ENCODE measurements at regions not wholly inside any gene's neighbourhood (a gene's known extent, or its start where the extent isn't known, plus 50 kb on each side); places are given as distances from the start of the nearest gene placed in this dataset.
"Not testable (repeated sequence)": the region's sequence is repeated elsewhere in the genome, so short reads cannot be mapped to it uniquely, and the experiment has no call there.

DNA sequence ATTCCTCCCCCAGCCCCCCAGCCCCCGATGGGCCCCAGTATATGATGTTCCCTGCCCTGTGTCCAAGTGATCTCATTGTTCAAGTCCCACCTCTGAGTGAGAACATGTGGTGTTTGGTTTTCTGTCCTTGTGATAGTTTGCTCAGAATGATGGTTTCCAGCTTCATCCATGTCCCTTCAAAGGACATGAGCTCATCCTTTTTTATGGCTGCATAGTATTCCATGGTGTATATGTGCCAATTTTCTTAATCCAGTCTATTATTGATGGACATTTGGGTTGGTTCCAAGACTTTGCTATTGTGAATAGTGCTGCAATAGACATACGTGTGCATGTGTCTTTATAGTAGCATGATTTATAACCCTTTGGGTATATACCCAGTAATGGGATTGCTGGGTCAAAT lies 495.3 kb downstream of the OMA1 start:
- DNase-seq, result not testable (repeated sequence)

DNA sequence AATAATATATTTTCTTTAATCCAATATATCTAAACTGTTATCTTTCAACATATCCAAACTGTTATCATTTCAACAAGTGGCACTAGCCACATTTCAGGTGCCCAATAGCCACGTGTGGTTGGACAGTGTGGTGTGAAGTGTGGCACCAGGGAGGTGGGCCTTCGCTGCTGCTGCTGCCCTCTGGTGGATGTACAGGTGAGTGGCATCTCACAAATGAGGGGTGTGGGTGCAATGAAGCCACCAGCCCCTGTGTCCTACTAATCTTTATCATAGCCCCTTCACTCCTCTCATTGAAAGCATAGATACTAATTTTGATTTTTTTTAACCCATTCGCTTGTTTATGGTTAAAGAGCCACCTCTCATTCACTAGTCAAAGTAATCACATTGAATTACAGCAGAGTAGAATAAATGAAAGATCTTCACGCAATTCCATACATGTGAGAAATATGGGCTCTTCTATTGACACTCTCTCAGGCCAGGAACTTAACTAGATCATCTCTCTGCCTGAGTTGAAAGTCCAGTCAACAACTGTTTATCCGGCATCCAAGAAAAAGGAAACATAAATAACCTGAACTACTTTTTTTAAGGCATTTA lies 499.2 kb downstream of the OMA1 start:
- no peak for DNase-seq

DNA sequence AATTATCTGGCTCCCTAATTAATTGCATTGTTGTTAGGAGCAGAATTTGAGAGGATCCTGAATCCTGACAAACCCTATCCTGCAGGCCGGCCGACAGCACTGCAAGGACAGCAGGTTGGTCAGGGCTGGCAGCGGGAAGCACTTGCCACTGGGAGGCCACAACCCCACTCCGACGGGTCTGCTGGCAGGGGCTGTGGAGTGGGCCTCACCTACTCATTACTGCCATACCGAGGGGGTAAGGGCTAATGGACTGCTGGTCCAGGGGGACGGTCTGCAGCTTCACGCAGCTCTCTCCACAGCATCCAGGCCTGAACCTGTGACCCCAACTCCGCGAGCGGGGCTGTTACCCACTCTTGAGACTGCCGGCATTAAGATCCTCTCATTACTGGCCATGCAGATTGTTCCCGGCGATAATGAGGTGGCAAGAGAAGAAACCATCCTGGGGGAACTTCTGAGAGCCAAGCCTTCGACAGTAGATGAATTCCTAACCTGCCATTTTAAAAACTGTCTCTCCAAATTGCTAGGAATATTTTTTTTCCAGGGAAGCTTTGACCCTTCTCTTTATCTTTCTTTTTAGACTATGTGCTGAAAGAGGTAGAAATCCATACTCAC lies 501.3 kb downstream of the OMA1 start:
- no peak for DNase-seq

DNA sequence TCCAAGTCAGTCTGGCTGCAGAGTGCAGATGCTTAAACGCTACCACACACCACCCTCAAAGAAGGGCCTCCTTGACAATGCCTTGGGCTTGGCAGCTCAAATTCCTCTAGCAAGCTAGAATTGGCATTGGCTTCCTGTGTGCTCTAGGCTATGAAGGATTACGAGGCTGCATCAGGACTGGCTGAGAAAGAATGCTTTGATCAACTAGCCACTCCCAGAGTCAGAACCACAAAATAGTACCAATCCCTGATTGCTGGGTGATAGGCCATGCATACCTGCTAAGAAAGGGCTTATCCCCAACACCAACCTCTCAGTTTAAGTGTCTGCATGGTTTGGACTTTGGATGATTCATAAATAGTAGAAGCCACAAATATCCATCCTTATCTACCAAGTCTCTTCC lies 504.9 kb downstream of the OMA1 start:
- DNase-seq, result no peak

DNA sequence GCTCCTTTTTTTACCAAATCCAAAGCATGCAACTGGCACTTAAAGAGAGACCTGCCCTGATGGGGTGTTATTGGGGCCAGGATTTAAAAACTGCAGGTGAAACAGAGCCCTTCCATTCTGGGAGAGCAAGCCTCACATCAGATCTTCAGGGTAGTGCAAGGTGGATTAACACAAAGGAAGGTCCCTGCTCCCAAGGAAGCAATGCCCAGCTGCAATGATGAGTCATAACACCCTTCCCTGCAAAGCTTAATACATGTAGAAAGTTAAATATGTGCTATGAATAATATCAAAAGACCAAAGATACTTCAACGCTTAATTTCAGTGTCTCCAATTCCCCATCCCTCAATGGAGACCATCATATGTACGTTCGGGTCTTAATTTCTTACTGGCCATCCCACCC lies 508.0 kb downstream of the OMA1 start:
- no peak for DNase-seq

DNA sequence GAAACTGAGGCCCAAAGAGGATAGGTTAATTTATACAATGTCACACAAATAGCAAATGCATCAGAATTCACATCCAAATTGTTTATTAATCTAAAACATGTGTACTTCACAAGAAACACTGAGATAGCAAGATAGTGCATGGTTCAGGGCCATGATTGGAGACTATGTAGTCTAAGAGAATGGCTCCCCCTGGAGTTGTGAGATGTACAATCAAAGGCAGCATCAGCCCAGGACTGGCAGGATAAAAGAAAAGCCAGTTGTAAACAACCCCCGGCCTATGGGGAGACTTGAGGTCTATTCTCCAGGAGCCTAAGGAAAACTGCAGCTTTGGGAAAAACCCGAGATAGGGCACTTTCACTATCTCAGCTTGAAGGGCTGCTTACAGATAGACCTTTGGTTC lies 511.0 kb downstream of the OMA1 start:
- DNase-seq, result no peak

DNA sequence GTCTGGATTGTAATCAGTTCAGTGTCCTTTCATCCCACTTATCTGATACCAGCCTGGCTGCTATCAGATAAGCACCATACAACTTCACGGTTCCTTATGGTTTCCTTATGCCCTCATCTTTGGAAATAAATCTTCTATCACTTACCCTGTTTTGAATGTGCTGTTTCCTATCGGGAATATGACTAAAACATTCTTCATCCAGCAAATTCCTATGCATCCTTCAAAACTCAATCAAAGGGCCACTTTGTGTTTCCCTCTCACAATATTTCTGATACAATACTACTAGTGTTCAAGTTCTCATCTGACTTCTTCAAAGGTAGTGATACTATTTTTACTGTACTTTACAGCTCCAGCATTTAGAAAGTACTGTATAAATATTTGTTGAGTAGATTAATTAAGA lies 513.2 kb downstream of the OMA1 start:
- DNase-seq, result no peak

DNA sequence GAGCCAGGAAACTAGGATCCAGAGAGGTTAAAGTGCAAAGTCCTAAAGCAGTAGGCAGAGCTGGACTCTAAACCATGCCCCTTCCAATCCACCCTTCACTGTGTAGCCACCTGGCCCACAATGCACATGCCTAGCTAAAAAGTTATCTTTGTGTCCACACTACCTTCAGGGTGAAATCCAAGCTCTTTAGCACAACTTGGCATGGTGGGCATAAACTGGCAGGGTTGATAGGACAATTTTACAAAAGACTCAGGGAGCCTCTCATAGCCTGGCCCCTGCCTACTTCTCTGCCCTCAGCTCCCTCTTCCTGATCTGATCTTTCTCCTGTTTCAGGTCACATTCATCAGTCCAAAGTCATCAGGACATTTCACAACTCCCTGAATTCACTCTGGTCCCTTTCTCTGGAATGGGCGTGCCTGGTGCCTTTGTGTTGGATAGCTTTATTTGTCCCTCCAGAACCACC lies 513.9 kb downstream of the OMA1 start:
- no peak for DNase-seq

DNA sequence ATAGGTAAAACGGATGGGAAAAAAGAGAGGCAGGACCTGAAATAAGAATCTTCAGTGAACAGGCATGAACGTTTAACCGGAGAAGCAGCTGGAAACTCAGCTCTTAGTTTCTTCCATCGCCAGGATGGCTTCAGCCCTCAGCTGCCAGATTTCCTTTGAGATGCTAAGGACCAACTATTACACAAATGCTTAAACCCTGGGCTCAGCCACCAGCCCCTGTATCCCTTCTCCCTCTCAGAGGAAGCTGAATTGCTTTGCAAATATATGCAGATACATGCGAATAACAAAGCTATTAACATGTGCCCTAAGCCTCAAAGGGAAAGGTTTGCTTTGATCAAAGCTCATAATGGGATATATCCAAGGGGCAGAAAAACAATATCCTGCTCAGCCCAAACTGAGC lies 515.1 kb downstream of the OMA1 start:
- no peak for DNase-seq

DNA sequence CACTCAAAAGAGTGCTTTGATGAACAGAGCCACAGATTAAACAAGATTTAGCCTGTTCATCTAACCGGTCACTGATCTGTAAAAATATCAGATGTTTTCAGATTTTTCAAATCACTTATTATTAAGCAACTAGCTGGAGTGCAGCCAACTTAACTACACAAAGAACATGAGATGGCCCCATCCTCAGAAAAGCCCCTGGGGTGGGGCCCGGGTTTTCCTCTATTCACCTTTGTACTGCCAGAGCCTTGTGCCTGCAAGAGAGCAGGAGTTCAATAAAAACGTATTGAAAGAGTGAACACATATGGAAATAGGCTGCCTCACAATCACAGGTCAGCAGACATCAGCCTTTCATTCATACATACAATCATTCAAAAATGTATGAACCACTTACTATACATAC lies 516.1 kb downstream of the OMA1 start:
- DNase-seq, result no peak

DNA sequence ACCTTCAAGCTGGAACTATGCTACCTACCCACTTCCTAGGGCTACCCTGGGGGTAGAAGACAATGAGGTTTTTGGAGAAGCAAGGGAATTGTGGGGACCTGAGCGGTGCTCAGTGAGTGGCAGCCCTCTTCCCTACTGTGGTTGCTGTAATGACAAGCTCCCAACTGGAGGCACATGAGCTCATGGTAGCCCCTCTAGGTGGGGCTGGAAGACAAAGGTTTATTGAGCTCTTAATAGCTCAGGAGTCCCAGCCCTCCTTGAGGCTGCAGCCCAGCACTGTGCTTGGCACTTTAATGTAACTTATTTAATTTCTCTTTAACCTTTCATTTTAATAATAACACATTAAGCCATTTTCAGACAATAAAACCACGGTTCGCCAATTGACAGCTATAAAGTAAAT lies 528.9 kb downstream of the OMA1 start:
- DNase-seq, result no peak

DNA sequence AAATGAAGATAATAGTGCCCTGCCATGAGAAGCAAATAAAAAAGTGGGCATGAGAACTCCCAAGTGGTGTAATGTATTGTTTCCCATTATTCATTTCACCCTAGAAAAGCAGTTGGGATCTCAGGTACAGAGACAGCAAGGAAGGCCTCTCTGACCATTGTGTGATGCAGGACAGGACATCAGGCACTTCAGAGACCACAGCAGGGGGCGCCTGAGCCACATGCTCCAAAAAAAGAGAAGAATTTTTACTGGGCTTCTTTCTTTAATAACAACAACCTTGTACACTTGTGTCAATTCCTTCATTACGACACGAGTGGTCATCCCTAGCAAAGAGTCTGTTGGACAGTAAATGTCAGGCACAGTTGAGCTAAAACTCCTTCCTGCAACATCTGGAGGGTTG lies 533.3 kb downstream of the OMA1 start:
- DNase-seq, result no peak

DNA sequence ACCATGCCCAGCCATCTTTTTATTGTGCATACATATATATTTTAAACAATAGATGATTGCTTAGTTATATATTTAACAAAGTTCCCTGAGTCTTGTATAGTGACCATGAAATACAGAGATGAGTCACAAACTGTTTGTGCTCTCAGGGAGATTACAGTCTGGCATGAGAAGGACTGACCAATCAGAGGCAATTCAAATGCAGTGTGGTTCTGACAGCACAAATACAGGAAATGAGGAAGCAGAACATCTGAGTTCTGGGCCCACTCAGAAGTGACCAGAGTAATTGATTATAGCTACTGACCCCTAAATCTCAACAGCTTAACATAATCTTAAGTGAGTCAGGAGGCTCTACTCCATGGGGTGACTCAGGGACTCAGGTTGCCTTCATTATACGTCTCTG lies 534.5 kb downstream of the OMA1 start:
- no peak for DNase-seq

DNA sequence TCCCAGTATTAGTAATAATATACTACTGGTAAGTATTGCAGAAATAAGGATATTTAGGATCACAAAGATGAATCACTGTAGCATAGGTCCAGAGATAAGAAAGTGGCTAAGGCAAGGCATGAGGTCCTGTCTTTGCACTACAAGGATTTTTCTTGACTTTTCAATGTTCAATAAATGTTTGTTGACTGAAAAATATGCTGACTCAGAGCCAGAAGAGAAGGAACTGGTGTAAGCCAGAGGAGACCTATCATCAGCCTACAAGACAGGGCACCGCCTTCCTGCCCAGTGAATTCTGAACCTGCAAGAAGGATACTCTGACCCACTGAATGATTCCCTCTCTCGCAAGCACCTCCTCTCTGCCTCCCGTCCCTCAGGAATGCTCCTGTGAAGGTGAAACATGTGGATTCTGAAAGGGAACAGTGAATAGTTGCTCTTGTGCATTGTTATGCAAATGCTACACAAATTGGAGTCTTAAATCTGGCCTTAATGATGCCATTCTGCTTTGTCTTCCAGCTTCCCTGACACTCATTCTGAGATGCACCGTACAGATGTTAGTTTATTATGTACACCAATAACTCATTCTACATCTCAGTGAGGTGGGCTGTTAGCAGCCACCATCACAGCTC lies 540.0 kb downstream of the OMA1 start:
- no peak for DNase-seq

DNA sequence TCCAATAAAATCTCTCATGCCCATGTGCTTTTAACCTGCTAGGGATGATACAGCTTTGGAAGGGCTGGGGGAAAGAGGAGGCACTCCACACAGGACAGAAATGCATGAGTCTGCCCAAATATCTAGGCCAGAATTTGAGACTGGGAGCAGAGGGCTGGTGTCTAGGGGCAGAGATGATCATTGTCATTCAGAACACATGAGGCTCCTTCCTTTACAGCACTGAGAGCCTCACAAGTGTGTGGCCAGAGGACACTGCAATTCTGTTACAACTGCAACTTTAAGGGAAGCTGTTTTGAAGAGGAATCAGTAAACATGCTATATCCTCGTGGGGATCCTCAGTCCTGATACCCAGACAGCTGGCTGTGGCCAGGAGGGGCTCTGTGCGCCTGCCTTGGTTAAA lies 541.3 kb downstream of the OMA1 start:
- DNase-seq, result no peak

DNA sequence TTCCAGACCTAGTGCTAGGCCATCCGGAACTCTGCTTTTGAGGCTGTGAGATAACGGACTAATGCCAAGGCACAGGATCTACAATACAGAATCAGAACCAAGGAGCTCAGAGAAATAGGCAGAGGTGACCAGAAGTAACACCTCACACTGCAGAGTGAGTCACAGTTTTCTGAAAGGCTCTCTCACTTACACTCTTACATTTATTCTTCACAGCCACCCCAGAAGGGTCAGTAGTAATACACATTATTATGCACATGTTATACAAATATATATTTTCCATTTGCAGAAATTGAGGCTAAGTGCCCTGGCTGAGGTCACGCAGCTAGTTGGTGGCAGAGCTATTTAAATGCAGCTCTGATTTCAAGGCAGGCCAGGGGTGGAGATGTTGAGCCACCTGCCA lies 542.5 kb downstream of the OMA1 start:
- no peak for DNase-seq

DNA sequence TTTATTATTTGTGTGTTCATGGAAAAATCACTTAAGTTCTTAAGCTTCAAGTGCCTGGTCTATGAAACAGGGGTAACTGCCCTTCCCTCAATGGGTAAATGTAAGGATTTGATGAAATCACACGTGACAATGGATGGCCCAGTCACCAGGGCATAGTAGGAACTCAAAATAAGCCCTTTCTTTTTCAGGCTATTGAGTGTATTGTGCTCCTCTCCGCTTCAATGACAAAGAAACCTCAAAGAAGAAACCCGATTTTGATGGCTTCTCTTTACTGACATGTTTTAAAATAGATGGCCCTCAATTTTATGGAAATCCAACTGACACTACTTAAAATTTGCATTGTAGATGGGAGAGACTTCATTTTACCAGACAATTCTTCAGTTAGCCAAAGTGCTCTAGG lies 543.5 kb downstream of the OMA1 start:
- no peak for DNase-seq

DNA sequence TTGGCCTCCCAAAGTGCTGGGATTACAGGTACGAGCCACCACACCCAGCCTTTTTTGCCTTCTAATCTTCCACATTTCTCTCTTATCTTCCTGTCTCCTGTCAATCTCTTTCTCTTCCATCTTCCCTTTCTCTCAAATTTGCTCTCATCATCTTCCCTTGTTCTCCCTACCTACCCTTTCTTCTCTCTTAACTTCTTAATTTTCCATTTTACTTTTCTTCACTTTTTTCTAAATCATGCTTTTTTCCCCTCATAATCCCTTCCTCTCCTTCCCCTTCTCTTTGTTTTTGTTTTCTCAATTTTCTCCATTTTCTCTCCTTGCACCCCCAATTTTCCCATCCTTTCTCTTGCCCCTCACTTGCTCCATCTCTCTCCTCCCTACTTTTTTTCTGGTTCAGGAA lies 545.7 kb downstream of the OMA1 start:
- DNase-seq, result no peak

DNA sequence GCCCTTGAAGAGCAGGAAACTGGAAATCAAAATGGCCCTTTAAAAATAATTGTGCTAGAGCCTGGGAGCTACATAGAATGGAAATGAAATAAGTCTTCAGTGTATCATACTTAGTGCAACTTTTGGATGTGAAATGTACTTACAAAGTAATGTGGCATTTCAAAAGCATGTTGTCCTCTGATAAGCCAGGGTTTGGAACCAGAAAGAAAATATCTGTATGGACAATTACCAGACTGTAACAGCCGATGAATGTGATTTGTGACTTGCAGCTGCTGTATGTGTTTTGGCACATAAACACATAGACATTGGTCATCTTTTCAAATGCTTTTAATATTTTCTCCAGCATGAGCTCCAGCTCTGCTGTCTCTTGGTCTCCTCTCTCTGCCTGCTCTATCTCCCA lies 546.4 kb downstream of the OMA1 start:
- DNase-seq, result no peak

DNA sequence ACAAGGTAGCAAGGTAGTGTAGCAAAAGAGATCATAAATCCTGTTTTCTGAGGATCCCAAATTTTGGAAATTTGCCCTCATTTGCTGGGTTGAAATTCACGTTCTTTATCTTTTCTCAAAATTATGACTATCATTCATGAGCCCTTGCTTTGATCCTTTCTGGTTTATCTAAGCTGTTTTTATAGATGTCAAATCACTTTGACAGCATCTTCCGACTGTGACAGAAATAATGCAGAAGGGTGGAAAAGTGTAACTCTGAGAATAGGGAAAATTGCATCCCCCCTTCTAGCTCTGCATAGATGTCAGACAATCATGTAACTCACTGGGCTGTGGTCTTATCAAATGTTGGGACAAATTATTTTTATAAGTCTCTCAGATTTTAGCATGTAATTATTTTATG lies 550.1 kb downstream of the OMA1 start:
- no peak for DNase-seq

DNA sequence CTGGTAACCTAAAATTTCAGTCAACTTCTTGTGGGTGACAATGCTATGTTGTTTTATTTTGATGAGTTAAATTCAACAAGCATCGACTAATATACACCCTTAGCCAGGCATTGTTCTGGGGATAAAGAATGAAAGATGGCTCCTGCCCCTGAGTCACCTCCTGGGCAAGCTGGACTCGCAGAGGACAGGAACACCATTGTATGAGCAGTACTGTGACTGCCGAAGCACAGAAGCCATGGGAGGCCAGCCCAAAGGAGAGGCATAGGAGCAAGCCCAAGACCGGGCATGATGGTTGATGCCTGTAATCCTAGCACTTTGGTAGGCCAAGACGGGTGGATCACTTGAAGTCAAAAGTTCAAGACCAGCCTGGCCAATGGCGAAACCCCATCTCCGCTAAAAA lies 555.2 kb downstream of the OMA1 start:
- DNase-seq, result no peak

DNA sequence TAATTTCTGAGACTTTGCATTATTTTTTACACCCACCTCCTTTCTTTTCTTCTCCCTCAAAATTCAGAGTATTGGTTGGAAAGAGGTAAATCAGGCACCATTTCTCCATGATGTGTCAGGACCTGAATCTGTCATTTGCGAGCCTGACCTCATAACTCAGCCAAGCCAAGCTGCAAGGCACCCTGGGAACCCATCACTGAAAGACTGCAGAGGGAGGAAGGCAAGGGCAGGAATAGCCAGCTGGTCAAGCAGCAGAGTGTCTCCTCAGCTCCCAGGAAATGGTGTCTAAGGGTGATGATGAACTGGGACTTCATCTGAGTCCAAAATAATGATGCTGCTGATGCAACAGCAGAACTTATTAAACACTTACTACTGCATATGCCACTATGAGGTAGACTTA lies 556.6 kb downstream of the OMA1 start:
- DNase-seq, result no peak

DNA sequence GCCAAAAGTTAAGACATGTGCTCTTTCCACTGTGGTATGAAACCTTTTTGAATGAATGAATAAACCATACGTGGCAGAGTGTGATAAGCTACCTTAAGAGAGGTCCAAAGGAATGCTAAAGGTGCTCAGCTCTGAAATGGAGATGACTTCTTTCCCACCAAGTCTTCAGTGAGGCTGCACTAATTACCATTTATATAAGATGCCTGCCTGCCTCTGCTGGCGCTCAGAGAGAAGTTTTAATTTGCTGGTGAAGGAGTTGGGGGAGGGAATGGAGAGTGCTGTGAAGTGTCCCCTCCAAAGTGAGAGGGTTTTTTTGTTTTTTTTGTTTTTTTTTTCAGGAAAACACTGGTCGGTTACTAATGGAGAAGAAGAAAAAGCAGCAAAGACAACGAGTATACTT lies 559.0 kb downstream of the OMA1 start:
- no peak for DNase-seq

DNA sequence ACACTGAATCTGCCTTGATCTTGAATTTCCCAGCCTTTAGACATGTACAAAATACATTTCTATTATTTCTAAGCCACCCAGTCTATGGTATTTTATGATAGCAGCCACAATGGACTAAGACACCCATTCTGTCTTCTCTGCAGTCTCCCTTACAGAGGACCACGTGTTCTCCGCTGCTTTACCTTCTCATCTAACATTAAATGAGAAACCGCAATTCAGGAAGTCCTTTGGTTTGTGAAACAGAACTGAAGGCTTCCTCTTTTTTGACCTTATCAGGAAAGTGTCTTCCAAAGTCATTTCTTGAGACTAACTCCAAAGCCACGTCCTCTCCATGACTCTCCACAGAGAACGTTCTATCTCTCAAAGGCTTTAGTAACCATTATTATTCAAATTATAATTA lies 560.1 kb downstream of the OMA1 start:
- no peak for DNase-seq

DNA sequence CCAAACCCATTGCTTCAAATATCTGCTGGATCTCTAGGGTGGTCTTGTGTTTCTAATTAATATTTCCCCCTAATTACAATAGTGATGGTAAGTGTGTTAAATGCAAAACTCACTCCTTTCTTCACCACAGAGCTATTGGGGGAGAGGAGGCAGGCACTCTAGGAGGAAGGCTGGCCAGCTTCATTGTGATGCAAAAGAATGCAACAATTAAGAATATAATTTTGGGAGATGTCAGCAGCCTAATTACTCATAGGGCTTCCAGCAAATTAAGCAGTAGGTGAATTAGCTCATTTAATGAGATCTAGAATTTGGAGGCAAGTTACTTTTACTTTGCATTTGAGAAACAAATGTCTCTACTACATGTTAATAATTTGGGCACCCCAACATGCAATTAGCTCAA lies 560.4 kb upstream of the DAB1 start:
- no peak for DNase-seq

Measured in HCEC 1CT (cell line).